SKM-1 (cell line): ENCODE measurements at regions not wholly inside any gene's neighbourhood (a gene's known extent, or its start where the extent isn't known, plus 50 kb on each side); places are given as distances from the start of the nearest gene placed in this dataset.

Source experiments
- DNase-seq: peaks from one replicate; lab custom pipeline; 2025; ENCODE audit not compliant: unreplicated experiment; lab: John Stamatoyannopoulos, UW

- no peak for DNase-seq
These were observed 562.0 kb downstream of the PLPP3 start for GRCh38 chr1:56017336-56017735.

DNA sequence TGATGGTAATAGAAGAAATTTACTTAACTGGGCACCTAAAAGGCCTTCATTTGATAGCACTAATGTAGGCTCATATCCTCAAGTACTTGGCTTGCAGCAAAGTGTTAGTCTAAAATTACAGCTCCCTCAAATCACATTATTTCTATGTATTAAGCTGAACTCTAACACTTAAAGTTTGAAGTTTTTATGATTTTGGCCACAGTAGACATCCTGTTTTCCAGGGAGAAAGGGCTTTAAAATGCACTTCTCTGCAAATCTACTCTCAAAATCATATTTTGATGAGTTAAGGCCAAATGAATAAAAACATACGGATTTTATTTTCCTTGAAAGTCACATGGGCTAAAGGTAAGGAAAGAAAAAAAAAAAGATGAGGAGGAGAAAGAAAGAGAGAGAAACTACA, 575.5 kb downstream of the PLPP3 start:
- DNase-seq, result no peak

- no peak for DNase-seq
These were observed 577.1 kb downstream of the PLPP3 start for GRCh38 chr1:56002231-56002630.

GRCh38 chr1:56000424-56000823, 578.9 kb downstream of the PLPP3 start:
- DNase-seq, result no peak

- DNase-seq, result no peak
These were observed 581.8 kb downstream of the PLPP3 start for GRCh38 chr1:55997536-55997935.

- DNase-seq, result no peak
These were observed 585.6 kb downstream of the PLPP3 start for GRCh38 chr1:55993646-55994318.

- no peak for DNase-seq
These were observed 589.4 kb downstream of the PLPP3 start for GRCh38 chr1:55990007-55990406.

- no peak for DNase-seq
These were observed 590.4 kb downstream of the PLPP3 start for GRCh38 chr1:55988963-55989452.

DNA sequence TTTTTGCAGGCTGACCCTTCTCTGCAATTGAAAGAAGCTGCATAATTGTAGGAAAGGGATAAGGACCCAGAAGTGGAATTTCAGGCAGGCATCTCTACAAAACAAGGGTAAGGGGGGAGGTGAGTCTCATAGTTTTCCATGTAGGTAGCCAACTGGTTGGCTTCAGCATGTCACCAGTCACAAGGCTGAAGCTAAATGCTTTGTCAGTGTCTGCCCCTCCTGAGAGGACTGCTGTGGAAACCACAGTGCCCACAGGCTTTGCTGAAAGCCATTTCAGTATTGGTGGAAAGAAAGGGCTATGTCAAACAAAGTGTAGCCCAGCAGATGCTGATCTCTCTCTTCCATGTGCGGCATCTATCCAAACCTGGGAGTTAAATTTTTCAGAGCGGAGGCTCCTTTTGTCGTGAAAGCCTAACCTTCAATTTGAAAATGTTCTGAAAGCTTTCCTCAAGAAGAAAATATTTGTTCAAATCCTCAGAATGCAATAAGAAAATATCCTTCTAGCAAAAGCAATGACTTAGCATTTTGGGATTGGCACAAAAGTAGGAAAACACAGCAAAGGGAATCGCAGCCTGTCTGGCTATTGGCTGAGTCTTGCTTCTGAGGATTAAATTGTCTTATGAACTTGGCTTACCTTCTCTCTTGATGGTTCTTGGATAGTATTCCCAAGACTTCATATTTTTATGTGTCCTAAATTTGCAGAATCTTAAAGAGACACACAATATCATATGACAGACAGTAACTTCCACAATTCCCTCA, 591.7 kb downstream of the PLPP3 start:
- DNase-seq, result no peak

- DNase-seq, result no peak
These were observed 593.4 kb downstream of the PLPP3 start for GRCh38 chr1:55986003-55986402.

DNA sequence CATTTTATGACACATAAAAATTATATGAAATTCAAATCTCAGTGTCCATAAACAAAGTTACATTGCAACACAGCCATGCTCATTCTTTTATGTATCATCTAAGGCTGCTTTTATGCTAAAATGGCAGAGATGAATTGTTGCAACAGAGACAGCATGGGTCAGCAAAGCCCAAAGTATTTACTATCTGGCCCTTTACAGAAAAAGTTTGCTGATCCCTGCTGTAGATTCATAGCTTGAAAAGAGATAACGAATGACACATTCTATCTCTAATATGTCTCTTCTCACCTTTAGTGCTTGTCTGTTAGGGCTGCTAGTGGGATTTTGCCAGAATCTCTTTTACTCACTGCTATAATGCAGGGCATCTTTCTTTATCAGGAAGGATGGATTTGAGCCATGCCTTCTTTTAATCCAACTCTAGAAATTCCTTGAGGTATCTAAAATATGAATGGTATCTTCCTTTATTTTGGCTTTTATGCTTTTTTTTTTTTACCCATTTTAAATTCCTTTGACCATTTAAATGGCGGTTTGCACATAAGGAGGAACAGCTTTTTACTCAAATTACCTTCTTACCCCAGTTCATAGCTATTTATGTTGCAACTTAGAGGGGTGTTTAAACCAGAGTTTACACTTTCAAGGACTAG, 598.2 kb downstream of the PLPP3 start:
- no peak for DNase-seq

- DNase-seq, result no peak
These were observed 598.8 kb downstream of the PLPP3 start for GRCh38 chr1:55980582-55980981.

DNA sequence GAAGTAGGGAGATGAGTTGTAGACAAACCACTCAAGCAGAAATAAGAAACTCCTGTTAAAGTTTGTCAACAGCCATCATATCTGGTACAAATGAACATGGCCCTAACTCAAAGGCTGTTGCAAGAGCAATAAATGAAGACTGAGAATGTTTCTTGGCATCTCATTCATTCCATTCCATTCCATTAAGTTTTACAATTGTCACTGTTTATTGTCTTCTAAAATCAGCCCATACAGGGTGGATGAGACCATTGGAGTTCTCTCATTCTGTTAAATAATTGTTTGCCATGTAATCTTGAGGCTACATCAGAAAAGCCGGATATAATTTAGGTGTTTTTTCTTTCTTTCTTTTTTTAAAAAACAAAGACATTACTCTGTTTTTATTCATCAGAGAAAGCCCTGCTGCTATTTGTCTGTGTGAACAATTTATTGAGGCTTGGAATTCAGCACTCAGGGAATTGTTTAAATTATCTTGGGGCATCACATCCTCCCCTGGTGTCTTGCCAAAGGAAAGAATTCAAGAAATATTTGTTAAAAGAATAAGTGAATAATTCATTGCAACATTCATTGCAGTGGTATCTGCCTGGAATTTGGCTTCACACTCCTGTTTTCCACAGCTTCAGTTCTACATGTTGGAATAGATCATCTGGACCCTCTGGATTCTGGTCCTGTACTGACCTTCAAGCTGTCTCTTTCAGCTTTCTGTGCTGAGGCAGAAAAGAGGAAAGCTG, 604.5 kb downstream of the PLPP3 start:
- DNase-seq, result no peak

GRCh38 chr1:55970526-55971110, 608.7 kb downstream of the PLPP3 start:
- no peak for DNase-seq

DNA sequence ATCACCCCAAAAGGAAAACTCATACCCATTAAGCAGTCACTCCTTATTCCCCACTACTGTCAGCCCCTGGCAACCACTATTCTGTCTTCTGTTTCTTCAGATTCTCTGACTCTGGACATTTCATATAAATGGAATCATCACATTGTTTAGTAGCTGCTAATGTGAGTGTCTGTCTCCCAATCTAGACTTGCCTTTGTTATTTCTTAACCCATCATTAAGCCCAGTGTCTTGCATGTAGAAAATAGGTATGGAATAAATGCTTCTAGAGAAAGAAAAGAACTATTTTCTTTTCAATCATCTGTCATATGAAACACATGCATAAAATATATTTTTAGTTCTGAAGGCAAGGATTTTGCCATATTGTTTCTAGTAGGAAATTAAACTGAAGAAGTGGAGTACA, 610.0 kb downstream of the PLPP3 start:
- no peak for DNase-seq

DNA sequence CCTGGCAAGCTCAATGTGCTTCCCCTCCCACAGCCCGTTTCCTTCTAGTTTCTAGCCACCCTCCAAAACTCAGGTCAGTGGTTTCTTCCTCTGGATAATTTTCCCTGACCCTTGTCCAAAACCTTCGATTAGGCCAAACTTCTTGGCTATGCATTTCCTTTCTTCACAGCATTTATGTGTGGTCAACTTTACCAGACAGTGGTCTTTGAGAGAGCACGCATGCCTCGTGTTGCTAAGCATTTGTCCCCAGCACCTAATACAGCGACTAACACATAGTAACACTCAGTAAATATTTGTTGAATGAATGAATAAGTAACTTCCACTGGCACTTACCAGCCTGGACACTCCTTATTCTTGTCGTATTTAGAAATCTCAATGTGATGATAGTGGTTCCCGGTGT, 610.7 kb downstream of the PLPP3 start:
- no peak for DNase-seq

- DNase-seq, result no peak
These were observed 613.3 kb downstream of the PLPP3 start for GRCh38 chr1:55965981-55966461.

- no peak for DNase-seq
These were observed 616.9 kb downstream of the PLPP3 start for GRCh38 chr1:55962472-55962871.

DNA sequence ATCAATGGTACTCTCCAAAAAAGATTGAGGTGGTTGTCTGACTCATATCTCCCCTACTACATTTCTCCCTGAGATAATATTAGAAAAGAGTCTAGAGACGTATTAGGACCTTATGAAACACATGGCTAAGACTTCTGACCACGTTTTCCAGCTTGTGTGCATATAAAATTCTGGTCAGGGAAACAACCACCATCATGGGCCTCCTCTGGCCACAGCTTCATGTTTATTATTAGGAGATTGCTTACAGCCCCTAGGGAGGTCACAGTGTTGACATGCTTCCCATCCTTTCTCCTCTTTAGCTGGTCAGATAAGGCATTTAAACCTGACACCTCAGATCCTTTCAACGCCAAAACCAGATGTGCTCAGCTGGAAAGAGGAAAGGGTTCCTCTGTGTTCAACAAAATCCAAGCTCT, 620.2 kb downstream of the PLPP3 start:
- no peak for DNase-seq

GRCh38 chr1:55958498-55958897, 620.9 kb downstream of the PLPP3 start:
- no peak for DNase-seq

DNA sequence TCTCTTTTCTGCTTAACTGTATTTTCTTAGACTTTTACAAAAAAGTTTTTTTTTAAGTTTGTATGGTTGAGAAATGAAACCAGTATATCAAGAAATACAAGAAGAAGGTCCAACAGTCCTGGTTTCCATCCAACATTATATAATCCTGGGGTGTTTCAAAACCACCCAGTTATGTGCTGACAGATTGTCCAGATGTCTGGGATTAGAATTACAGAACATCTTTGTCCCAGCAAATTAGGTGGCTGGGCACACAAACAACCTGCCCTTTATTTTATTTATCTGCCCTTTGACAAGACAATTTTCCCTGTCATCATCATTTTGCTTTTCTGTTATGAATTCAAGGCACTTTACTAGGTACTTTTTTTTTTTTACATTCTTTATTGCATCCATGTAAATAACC, 622.1 kb downstream of the PLPP3 start:
- no peak for DNase-seq
